ENCODE measurements at regions not wholly inside any gene's neighbourhood (a gene's known extent, or its start where the extent isn't known, plus 50 kb on each side); places are given as distances from the start of the nearest gene placed in this dataset.

DNA sequence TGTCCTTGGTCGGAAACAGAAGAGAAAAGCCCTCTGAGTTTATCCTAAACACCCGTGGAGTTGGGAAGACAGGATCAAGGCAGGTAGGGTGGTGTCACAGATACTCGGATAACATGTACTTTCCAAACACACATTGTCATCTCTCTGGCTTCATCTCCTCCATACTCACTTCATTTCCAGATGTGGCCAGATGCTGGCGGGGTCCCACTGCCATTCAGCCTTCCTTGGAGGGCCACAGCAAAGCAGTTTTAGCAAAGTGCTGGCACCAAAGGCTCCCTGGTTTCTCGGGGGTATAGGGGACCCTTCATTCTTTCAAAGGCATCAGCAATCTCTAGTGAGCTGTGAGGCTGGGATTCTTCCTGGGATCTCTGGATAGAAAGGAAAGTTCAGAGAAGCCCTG, 539.5 kb downstream of the TCERG1L start:
- 68 to 82% methylated on average over 5 of the region's 5 CpGs for WGBS, 2 donors
- peaks cover 0 to 5% (median 3%) of the 10 kb centered on the region in 3 donors for H3K27me3 ChIP-seq (ENCODE audit: control insufficient read depth in 3 of 3, insufficient read depth in 3 of 3, low read length in 2 of 3)
- no peak for TF ChIP-seq CTCF (IDR thresholded peaks at IDR 0.05; ENCODE audit: control extremely low read depth, extremely low read depth)
- ATAC-seq (ENCODE audit: insufficient read depth, low FRiP score) (no peak), DNase-seq (no peak)
- H3K9me3 ChIP-seq (ENCODE audit: control insufficient read depth in 4 of 4, insufficient read depth in 3 of 4, low read length in 3 of 4), result peaks cover 0 to 18% (median 1%) of the 10 kb centered on the region in 4 donors
- no peak overlapping the region for H3K27ac ChIP-seq (ENCODE audit: low read depth in 1 of 2, low read length in 1 of 2)
- no peak overlapping the region for H3K9ac ChIP-seq (ENCODE audit: insufficient read depth in 1 of 2, low read length in 2 of 2)
- H3K4me3 ChIP-seq, result no peak overlapping the region
- H3K4me1 ChIP-seq (ENCODE audit: control insufficient read depth in 5 of 5, insufficient read depth in 5 of 5, low read length in 5 of 5), result no peaks in the 10 kb centered on the region
- H3K36me3 ChIP-seq (ENCODE audit: control insufficient read depth in 4 of 4, insufficient read depth in 4 of 4, low read length in 4 of 4), result no peaks in the 10 kb centered on the region

GRCh38 chr10:130772676-130773075, 538.8 kb downstream of the TCERG1L start:
- Histone ChIP-seq H3K4me1 (ENCODE audit: control insufficient read depth in 5 of 5, insufficient read depth in 5 of 5, low read length in 5 of 5) (no peaks in the 10 kb centered on the region), H3K27me3 (ENCODE audit: control insufficient read depth in 3 of 3, insufficient read depth in 3 of 3, low read length in 2 of 3) (peaks cover 0 to 5% (median 3%) of the 10 kb centered on the region in 3 donors), H3K36me3 (ENCODE audit: control insufficient read depth in 4 of 4, insufficient read depth in 4 of 4, low read length in 4 of 4) (no peaks in the 10 kb centered on the region), H3K9ac (ENCODE audit: insufficient read depth in 1 of 2, low read length in 2 of 2) (no peak overlapping the region), H3K27ac (ENCODE audit: low read depth in 1 of 2, low read length in 1 of 2) (no peak overlapping the region), H3K9me3 (ENCODE audit: control insufficient read depth in 4 of 4, insufficient read depth in 3 of 4, low read length in 3 of 4) (peaks cover 0 to 12% (median under 1%) of the 10 kb centered on the region in 4 donors), H3K4me3 (no peak overlapping the region)
- WGBS, 2 donors, result 73 to 94% methylated on average over 5 of the region's 5 CpGs
- DNase-seq (no peak), ATAC-seq (ENCODE audit: insufficient read depth, low FRiP score) (no peak)
- no peak for TF ChIP-seq CTCF (IDR thresholded peaks at IDR 0.05; ENCODE audit: control extremely low read depth, extremely low read depth)

- ATAC-seq (ENCODE audit: insufficient read depth, low FRiP score), result no peak
- Histone ChIP-seq H3K27me3 (ENCODE audit: control insufficient read depth in 3 of 3, insufficient read depth in 3 of 3, low read length in 2 of 3) (peaks cover 0 to 5% (median 3%) of the 10 kb centered on the region in 3 donors), H3K9me3 (ENCODE audit: control insufficient read depth in 4 of 4, insufficient read depth in 3 of 4, low read length in 3 of 4) (peaks cover 0 to 9% (median 0%) of the 10 kb centered on the region in 4 donors), H3K4me1 (ENCODE audit: control insufficient read depth in 5 of 5, insufficient read depth in 5 of 5, low read length in 5 of 5) (no peaks in the 10 kb centered on the region), H3K9ac (ENCODE audit: insufficient read depth in 1 of 2, low read length in 2 of 2) (no peak overlapping the region), H3K36me3 (ENCODE audit: control insufficient read depth in 4 of 4, insufficient read depth in 4 of 4, low read length in 4 of 4) (no peaks in the 10 kb centered on the region), H3K27ac (ENCODE audit: low read depth in 1 of 2, low read length in 1 of 2) (no peak overlapping the region), H3K4me3 (no peak overlapping the region)
- no peak for TF ChIP-seq CTCF (IDR thresholded peaks at IDR 0.05; ENCODE audit: control extremely low read depth, extremely low read depth)
- 46 to 49% methylated on average over 8 of the region's 8 CpGs for WGBS, 2 donors
- DNase-seq, result peak in 1 of 3 donors; percentile 7
These were observed 537.6 kb downstream of the TCERG1L start for GRCh38 chr10:130773941-130774340.

- H3K4me1 ChIP-seq (ENCODE audit: control insufficient read depth in 5 of 5, insufficient read depth in 5 of 5, low read length in 5 of 5), result no peaks in the 10 kb centered on the region
- WGBS, 2 donors, result 82 to 84% methylated on average over 6 of the region's 6 CpGs
- no peak overlapping the region for H3K4me3 ChIP-seq
- ATAC-seq (ENCODE audit: insufficient read depth, low FRiP score) (no peak), DNase-seq (no peak)
- no peak overlapping the region for H3K27ac ChIP-seq (ENCODE audit: low read depth in 1 of 2, low read length in 1 of 2)
- peaks cover 0 to 5% (median 3%) of the 10 kb centered on the region in 3 donors for H3K27me3 ChIP-seq (ENCODE audit: control insufficient read depth in 3 of 3, insufficient read depth in 3 of 3, low read length in 2 of 3)
- peaks cover 0 to 3% (median 0%) of the 10 kb centered on the region in 4 donors for H3K9me3 ChIP-seq (ENCODE audit: control insufficient read depth in 4 of 4, insufficient read depth in 3 of 4, low read length in 3 of 4)
- TF ChIP-seq CTCF (IDR thresholded peaks at IDR 0.05; ENCODE audit: control extremely low read depth, extremely low read depth), result no peak
- H3K9ac ChIP-seq (ENCODE audit: insufficient read depth in 1 of 2, low read length in 2 of 2), result no peak overlapping the region
- no peaks in the 10 kb centered on the region for H3K36me3 ChIP-seq (ENCODE audit: control insufficient read depth in 4 of 4, insufficient read depth in 4 of 4, low read length in 4 of 4)
These were observed 536.6 kb downstream of the TCERG1L start for GRCh38 chr10:130774871-130775270.
